ENCODE measurements at regions not wholly inside any gene's neighbourhood (a gene's known extent, or its start where the extent isn't known, plus 50 kb on each side); places are given as distances from the start of the nearest gene placed in this dataset.

DNA sequence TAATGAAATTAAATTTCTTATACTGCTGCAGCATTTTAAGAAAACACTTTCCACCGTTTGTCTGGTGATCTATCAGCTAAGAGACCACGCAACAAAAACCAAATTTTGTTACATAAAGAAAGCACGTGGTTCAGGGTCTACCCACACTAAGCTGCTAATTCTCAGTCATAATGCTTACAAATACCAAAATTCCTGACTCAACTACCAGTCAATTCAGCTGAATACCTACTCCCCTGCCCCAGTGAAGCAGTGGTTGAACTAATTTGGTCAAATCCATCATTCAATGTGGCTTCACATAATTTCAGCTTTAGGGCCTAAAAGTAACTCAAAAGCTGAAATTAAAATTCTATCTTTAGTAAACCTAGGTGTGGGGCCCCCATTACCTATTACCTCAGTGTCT, 468.6 kb upstream of the ARID1B start:
- TF ChIP-seq, protein P1, sequence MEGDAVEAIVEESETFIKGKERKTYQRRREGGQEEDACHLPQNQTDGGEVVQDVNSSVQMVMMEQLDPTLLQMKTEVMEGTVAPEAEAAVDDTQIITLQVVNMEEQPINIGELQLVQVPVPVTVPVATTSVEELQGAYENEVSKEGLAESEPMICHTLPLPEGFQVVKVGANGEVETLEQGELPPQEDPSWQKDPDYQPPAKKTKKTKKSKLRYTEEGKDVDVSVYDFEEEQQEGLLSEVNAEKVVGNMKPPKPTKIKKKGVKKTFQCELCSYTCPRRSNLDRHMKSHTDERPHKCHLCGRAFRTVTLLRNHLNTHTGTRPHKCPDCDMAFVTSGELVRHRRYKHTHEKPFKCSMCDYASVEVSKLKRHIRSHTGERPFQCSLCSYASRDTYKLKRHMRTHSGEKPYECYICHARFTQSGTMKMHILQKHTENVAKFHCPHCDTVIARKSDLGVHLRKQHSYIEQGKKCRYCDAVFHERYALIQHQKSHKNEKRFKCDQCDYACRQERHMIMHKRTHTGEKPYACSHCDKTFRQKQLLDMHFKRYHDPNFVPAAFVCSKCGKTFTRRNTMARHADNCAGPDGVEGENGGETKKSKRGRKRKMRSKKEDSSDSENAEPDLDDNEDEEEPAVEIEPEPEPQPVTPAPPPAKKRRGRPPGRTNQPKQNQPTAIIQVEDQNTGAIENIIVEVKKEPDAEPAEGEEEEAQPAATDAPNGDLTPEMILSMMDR (IDR thresholded peaks at IDR 0.05): no peak
- TF ChIP-seq POLR2A (IDR thresholded peaks at IDR 0.05) (no peak), POLR2AphosphoS5 (IDR thresholded peaks at IDR 0.05) (no peak)
